ENCODE measurements at regions not wholly inside any gene's neighbourhood (a gene's known extent, or its start where the extent isn't known, plus 50 kb on each side); places are given as distances from the start of the nearest gene placed in this dataset.

- Histone ChIP-seq H3K9me3 (ENCODE audit: control insufficient read depth, insufficient read depth, low read length) (no peaks in the 10 kb centered on the region), H3K4me2 (ENCODE audit: low read length) (no peak overlapping the region), H3K4me1 (ENCODE audit: control insufficient read depth, low read length) (no peaks in the 10 kb centered on the region), H3K27me3 (ENCODE audit: control insufficient read depth, low read length) (peaks cover 7% of the 10 kb centered on the region), H3K9me2 (replicated peaks; ENCODE audit: control insufficient read depth, low read length) (no peaks in the 10 kb centered on the region), H3F3A (ENCODE audit: control insufficient read depth, insufficient read depth) (no peaks in the 10 kb centered on the region), H3K79me2 (ENCODE audit: control insufficient read depth, low read length) (no peaks in the 10 kb centered on the region), H4K20me1 (ENCODE audit: control insufficient read depth, insufficient read depth, low read depth, low read length) (no peaks in the 10 kb centered on the region), H3K4me3 (ENCODE audit: low read length) (no peak overlapping the region), H3K27ac (ENCODE audit: low read depth, low read length) (no peak overlapping the region), H3K36me3 (ENCODE audit: control insufficient read depth, low read length) (no peaks in the 10 kb centered on the region)
- TF ChIP-seq, protein P1, sequence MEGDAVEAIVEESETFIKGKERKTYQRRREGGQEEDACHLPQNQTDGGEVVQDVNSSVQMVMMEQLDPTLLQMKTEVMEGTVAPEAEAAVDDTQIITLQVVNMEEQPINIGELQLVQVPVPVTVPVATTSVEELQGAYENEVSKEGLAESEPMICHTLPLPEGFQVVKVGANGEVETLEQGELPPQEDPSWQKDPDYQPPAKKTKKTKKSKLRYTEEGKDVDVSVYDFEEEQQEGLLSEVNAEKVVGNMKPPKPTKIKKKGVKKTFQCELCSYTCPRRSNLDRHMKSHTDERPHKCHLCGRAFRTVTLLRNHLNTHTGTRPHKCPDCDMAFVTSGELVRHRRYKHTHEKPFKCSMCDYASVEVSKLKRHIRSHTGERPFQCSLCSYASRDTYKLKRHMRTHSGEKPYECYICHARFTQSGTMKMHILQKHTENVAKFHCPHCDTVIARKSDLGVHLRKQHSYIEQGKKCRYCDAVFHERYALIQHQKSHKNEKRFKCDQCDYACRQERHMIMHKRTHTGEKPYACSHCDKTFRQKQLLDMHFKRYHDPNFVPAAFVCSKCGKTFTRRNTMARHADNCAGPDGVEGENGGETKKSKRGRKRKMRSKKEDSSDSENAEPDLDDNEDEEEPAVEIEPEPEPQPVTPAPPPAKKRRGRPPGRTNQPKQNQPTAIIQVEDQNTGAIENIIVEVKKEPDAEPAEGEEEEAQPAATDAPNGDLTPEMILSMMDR (IDR thresholded peaks at IDR 0.05; ENCODE audit: low read depth, low read length, poor library complexity, severe bottlenecking), result no peak
- TF ChIP-seq EZH2phosphoT487 (IDR thresholded peaks at IDR 0.05; ENCODE audit: borderline replicate concordance, low read length), result no peak
Observed at GRCh38 chr7:17404006-17404405, 105.6 kb downstream of the AHR start.

DNA sequence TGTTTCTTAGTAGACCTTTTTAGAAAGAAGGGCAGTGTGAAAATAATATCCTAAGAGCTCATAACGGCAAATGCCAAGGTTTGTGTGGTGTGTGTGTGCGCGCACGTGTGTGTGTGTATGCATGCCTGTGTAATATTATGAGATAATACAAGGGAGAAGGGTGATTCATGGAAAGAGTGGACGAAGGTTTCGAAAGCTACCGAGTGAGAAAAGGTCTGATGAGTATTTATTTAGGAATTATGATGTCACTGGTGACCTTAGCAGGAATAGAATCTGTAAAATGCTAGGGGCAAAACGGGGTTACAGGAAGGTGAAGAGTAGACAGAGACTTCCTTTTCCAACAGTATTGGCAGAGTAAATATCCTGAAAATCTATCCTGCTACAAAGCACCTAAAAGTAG lies 107.3 kb downstream of the AHR start:
- Histone ChIP-seq H3K4me3 (ENCODE audit: low read length) (no peak overlapping the region), H3K36me3 (ENCODE audit: control insufficient read depth, low read length) (no peaks in the 10 kb centered on the region), H4K20me1 (ENCODE audit: control insufficient read depth, insufficient read depth, low read depth, low read length) (no peaks in the 10 kb centered on the region), H3K27ac (ENCODE audit: low read depth, low read length) (no peak overlapping the region), H3K27me3 (ENCODE audit: control insufficient read depth, low read length) (peaks cover 7% of the 10 kb centered on the region), H3F3A (ENCODE audit: control insufficient read depth, insufficient read depth) (no peaks in the 10 kb centered on the region), H3K9me2 (replicated peaks; ENCODE audit: control insufficient read depth, low read length) (no peaks in the 10 kb centered on the region), H3K79me2 (ENCODE audit: control insufficient read depth, low read length) (no peaks in the 10 kb centered on the region), H3K4me1 (ENCODE audit: control insufficient read depth, low read length) (no peaks in the 10 kb centered on the region), H3K4me2 (ENCODE audit: low read length) (no peak overlapping the region), H3K9me3 (ENCODE audit: control insufficient read depth, insufficient read depth, low read length) (no peaks in the 10 kb centered on the region)
- TF ChIP-seq, protein P1 (IDR thresholded peaks at IDR 0.05; ENCODE audit: low read depth, low read length, poor library complexity, severe bottlenecking), result no peak
- no peak for TF ChIP-seq EZH2phosphoT487 (IDR thresholded peaks at IDR 0.05; ENCODE audit: borderline replicate concordance, low read length)

DNA sequence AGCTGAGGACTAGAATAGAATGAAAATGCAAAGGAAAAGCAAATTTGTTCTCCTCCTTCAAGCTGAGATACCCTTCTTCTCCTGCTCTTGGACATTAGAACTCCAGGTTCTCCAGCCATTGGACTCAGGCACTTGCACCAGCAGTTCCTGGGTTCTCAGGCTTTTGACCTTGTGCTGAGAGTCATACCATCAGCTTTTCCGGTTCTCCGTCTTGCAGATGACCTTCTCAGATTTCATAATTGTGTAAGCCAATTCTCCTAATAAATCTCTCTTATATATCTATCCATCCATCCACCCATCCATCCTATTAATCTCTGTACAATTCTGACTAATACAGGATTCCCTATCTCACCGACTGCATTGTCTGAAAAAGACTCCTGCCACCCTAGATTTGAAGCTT lies 108.3 kb downstream of the AHR start:
- H3K36me3 ChIP-seq (ENCODE audit: control insufficient read depth, low read length), result no peaks in the 10 kb centered on the region
- no peaks in the 10 kb centered on the region for H3K9me2 ChIP-seq (replicated peaks; ENCODE audit: control insufficient read depth, low read length)
- H3K4me1 ChIP-seq (ENCODE audit: control insufficient read depth, low read length), result no peaks in the 10 kb centered on the region
- H3K27me3 ChIP-seq (ENCODE audit: control insufficient read depth, low read length), result peaks cover 7% of the 10 kb centered on the region
- no peak overlapping the region for H3K4me3 ChIP-seq (ENCODE audit: low read length)
- H4K20me1 ChIP-seq (ENCODE audit: control insufficient read depth, insufficient read depth, low read depth, low read length), result no peaks in the 10 kb centered on the region
- H3K9me3 ChIP-seq (ENCODE audit: control insufficient read depth, insufficient read depth, low read length), result no peaks in the 10 kb centered on the region
- H3F3A ChIP-seq (ENCODE audit: control insufficient read depth, insufficient read depth), result no peaks in the 10 kb centered on the region
- H3K27ac ChIP-seq (ENCODE audit: low read depth, low read length), result no peak overlapping the region
- TF ChIP-seq EZH2phosphoT487 (IDR thresholded peaks at IDR 0.05; ENCODE audit: borderline replicate concordance, low read length), result no peak
- TF ChIP-seq, protein P1 (IDR thresholded peaks at IDR 0.05; ENCODE audit: low read depth, low read length, poor library complexity, severe bottlenecking), result no peak
- H3K4me2 ChIP-seq (ENCODE audit: low read length), result no peak overlapping the region
- no peaks in the 10 kb centered on the region for H3K79me2 ChIP-seq (ENCODE audit: control insufficient read depth, low read length)

- H3K9me3 ChIP-seq (ENCODE audit: control insufficient read depth, insufficient read depth, low read length), result no peaks in the 10 kb centered on the region
- H3K4me3 ChIP-seq (ENCODE audit: low read length), result no peak overlapping the region
- no peak overlapping the region for H3K27ac ChIP-seq (ENCODE audit: low read depth, low read length)
- H3K27me3 ChIP-seq (ENCODE audit: control insufficient read depth, low read length), result peaks cover 7% of the 10 kb centered on the region
- no peaks in the 10 kb centered on the region for H3K79me2 ChIP-seq (ENCODE audit: control insufficient read depth, low read length)
- H4K20me1 ChIP-seq (ENCODE audit: control insufficient read depth, insufficient read depth, low read depth, low read length), result no peaks in the 10 kb centered on the region
- H3K4me2 ChIP-seq (ENCODE audit: low read length), result no peak overlapping the region
- TF ChIP-seq EZH2phosphoT487 (IDR thresholded peaks at IDR 0.05; ENCODE audit: borderline replicate concordance, low read length), result no peak
- TF ChIP-seq, protein P1 (IDR thresholded peaks at IDR 0.05; ENCODE audit: low read depth, low read length, poor library complexity, severe bottlenecking), result no peak
- H3K9me2 ChIP-seq (replicated peaks; ENCODE audit: control insufficient read depth, low read length), result no peaks in the 10 kb centered on the region
- no peaks in the 10 kb centered on the region for H3K36me3 ChIP-seq (ENCODE audit: control insufficient read depth, low read length)
- H3K4me1 ChIP-seq (ENCODE audit: control insufficient read depth, low read length), result no peaks in the 10 kb centered on the region
- H3F3A ChIP-seq (ENCODE audit: control insufficient read depth, insufficient read depth), result no peaks in the 10 kb centered on the region
Observed at GRCh38 chr7:17407229-17407628, 108.8 kb downstream of the AHR start.

All from DOHH2 (cell line).